ENCODE measurements at regions not wholly inside any gene's neighbourhood (a gene's known extent, or its start where the extent isn't known, plus 50 kb on each side); places are given as distances from the start of the nearest gene placed in this dataset.

- TF ChIP-seq CTCF (IDR thresholded peaks at IDR 0.05) = no peak
- TF ChIP-seq POLR2A (IDR thresholded peaks at IDR 0.05) = no peak
Measured at GRCh38 chr2:67502346-67503065, 105.4 kb downstream of the ETAA1 start.

Measured in body of pancreas (tissue), 4 donors.